ENCODE measurements at regions not wholly inside any gene's neighbourhood (a gene's known extent, or its start where the extent isn't known, plus 50 kb on each side); places are given as distances from the start of the nearest gene placed in this dataset.

- no peak for TF ChIP-seq POLR2A (IDR thresholded peaks at IDR 0.05; ENCODE audit: low read depth, low read length)
- no peak for DNase-seq (ENCODE audit: insufficient read length, low spot score)
- no peak for FAIRE-seq
Measured at GRCh38 chr12:41967668-41968500, 176.8 kb downstream of the GXYLT1 start.

- TF ChIP-seq POLR2A (IDR thresholded peaks at IDR 0.05; ENCODE audit: low read depth, low read length) = no peak
- DNase-seq (ENCODE audit: insufficient read length, low spot score) = no peak
- no peak for FAIRE-seq
Measured at GRCh38 chr12:41966916-41967315, 177.8 kb downstream of the GXYLT1 start.

- DNase-seq (ENCODE audit: insufficient read length, low spot score) (no peak), FAIRE-seq (no peak)
- no peak for TF ChIP-seq POLR2A (IDR thresholded peaks at IDR 0.05; ENCODE audit: low read depth, low read length)
Measured at GRCh38 chr12:41966001-41966400, 178.7 kb downstream of the GXYLT1 start.

- DNase-seq (ENCODE audit: insufficient read length, low spot score) (no peak), FAIRE-seq (no peak)
- TF ChIP-seq POLR2A (IDR thresholded peaks at IDR 0.05; ENCODE audit: low read depth, low read length) = no peak
Measured at GRCh38 chr12:41963398-41963797, 181.3 kb downstream of the GXYLT1 start.

GRCh38 chr12:41962171-41962572 is 182.5 kb downstream of the GXYLT1 start:
- no peak for DNase-seq (ENCODE audit: insufficient read length, low spot score)
- TF ChIP-seq POLR2A (IDR thresholded peaks at IDR 0.05; ENCODE audit: low read depth, low read length) = no peak
- FAIRE-seq = no peak

- no peak for DNase-seq (ENCODE audit: insufficient read length, low spot score)
- TF ChIP-seq POLR2A (IDR thresholded peaks at IDR 0.05; ENCODE audit: low read depth, low read length) = no peak
- FAIRE-seq = no peak
Measured at GRCh38 chr12:41959271-41959670, 185.4 kb downstream of the GXYLT1 start.

- TF ChIP-seq POLR2A (IDR thresholded peaks at IDR 0.05; ENCODE audit: low read depth, low read length) = no peak
- no peak for DNase-seq (ENCODE audit: insufficient read length, low spot score)
- FAIRE-seq = no peak
Measured at GRCh38 chr12:41956353-41956752, 188.3 kb downstream of the GXYLT1 start.

- DNase-seq (ENCODE audit: insufficient read length, low spot score) (no peak), FAIRE-seq (no peak)
- TF ChIP-seq POLR2A (IDR thresholded peaks at IDR 0.05; ENCODE audit: low read depth, low read length) = no peak
Measured at GRCh38 chr12:41950455-41950854, 194.2 kb downstream of the GXYLT1 start.

- no peak for TF ChIP-seq POLR2A (IDR thresholded peaks at IDR 0.05; ENCODE audit: low read depth, low read length)
- FAIRE-seq (no peak), DNase-seq (ENCODE audit: insufficient read length, low spot score) (no peak)
Measured at GRCh38 chr12:41946106-41946505, 198.6 kb downstream of the GXYLT1 start.

- DNase-seq (ENCODE audit: insufficient read length, low spot score) (no peak), FAIRE-seq (no peak)
- no peak for TF ChIP-seq POLR2A (IDR thresholded peaks at IDR 0.05; ENCODE audit: low read depth, low read length)
Measured at GRCh38 chr12:41944216-41944615, 200.5 kb downstream of the GXYLT1 start.

GRCh38 chr12:41943671-41944070 is 201.0 kb downstream of the GXYLT1 start:
- no peak for TF ChIP-seq POLR2A (IDR thresholded peaks at IDR 0.05; ENCODE audit: low read depth, low read length)
- FAIRE-seq = no peak
- DNase-seq (ENCODE audit: insufficient read length, low spot score) = no peak

- no peak for TF ChIP-seq POLR2A (IDR thresholded peaks at IDR 0.05; ENCODE audit: low read depth, low read length)
- DNase-seq (ENCODE audit: insufficient read length, low spot score) (no peak), FAIRE-seq (no peak)
Measured at GRCh38 chr12:41942354-41942753, 202.3 kb downstream of the GXYLT1 start.

GRCh38 chr12:41941079-41941478 is 203.6 kb downstream of the GXYLT1 start:
- FAIRE-seq = no peak
- no peak for TF ChIP-seq POLR2A (IDR thresholded peaks at IDR 0.05; ENCODE audit: low read depth, low read length)

GRCh38 chr12:41940571-41940970 is 204.1 kb downstream of the GXYLT1 start:
- FAIRE-seq (no peak), DNase-seq (ENCODE audit: insufficient read length, low spot score) (no peak)
- no peak for TF ChIP-seq POLR2A (IDR thresholded peaks at IDR 0.05; ENCODE audit: low read depth, low read length)

More at GRCh38 chr12:41941079-41941478, 203.6 kb downstream of the GXYLT1 start:
- DNase-seq (ENCODE audit: insufficient read length, low spot score) = no peak

- no peak for TF ChIP-seq POLR2A (IDR thresholded peaks at IDR 0.05; ENCODE audit: low read depth, low read length)
- FAIRE-seq (no peak), DNase-seq (ENCODE audit: insufficient read length, low spot score) (no peak)
Measured at GRCh38 chr12:41936333-41936732, 208.3 kb downstream of the GXYLT1 start.
